Mucosa of rectum (tissue), 2 donors: ENCODE measurements at regions not wholly inside any gene's neighbourhood (a gene's known extent, or its start where the extent isn't known, plus 50 kb on each side); places are given as distances from the start of the nearest gene placed in this dataset.
"Not testable (repeated sequence)": the region's sequence is repeated elsewhere in the genome, so short reads cannot be mapped to it uniquely, and the experiment has no call there.

Experiments
- H3K27ac ChIP-seq, 2 donors: one replicate each; pipeline ENCODE4 v1.7.0; 2013; ENCODE audit warnings: inconsistent platforms in 2 of 2, low read depth in 2 of 2, low read length in 2 of 2
- H3K27me3 ChIP-seq, 2 donors: one replicate each; pipeline ENCODE4 v1.7.0; 2013; ENCODE audit warnings: low read length in 2 of 2; ENCODE audit not compliant: control insufficient read depth in 2 of 2, insufficient read depth in 2 of 2
- H3K36me3 ChIP-seq, 2 donors: one replicate each; pipeline ENCODE4 v1.7.0; 2013; ENCODE audit warnings: low read length in 2 of 2; ENCODE audit not compliant: control insufficient read depth in 2 of 2, insufficient read depth in 2 of 2
- H3K4me1 ChIP-seq, 2 donors: one replicate each; pipeline ENCODE4 v1.7.0; 2013; ENCODE audit warnings: low read length in 2 of 2, mild to moderate bottlenecking in 1 of 2; ENCODE audit not compliant: control insufficient read depth in 2 of 2, insufficient read depth in 2 of 2
- H3K4me3 ChIP-seq, 2 donors: one replicate each; pipeline ENCODE4 v1.7.0; 2013; ENCODE audit warnings: low read length in 2 of 2
- H3K9ac ChIP-seq, 2 donors: one replicate each; pipeline ENCODE4 v1.7.0; 2013; ENCODE audit warnings: low read length in 2 of 2, low read depth in 1 of 2, mild to moderate bottlenecking in 1 of 2
- H3K9me3 ChIP-seq, 2 donors: one replicate each; pipeline ENCODE4 v1.7.0; 2013; ENCODE audit warnings: low read length in 2 of 2; ENCODE audit not compliant: control insufficient read depth in 2 of 2
- donor health status: healthy.
- donor health status: Normal muscosa, but diverticular disease.

DNA sequence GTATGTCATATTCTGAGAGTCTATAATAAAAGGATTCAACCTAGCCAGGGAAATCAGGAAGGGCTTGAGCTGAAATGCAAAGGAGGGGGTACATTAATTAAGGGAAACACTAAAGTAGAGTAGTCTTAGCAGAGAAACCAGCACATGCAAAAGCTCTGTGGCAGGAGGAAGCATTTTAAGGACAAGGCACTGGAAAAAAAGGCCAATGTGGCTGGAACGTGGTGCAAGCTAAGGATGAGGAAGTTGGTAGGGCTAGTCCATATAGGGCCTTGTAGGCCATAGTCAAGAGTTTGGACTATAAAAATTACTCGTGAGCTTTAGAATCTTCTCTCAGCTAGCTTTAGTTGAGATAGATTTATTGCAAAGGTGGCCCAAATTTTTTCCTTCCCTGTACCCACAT lies 75.2 kb upstream of the TOP1 start:
- Histone ChIP-seq H3K9ac (no peak overlapping the region), H3K9me3 (no peaks in the 10 kb centered on the region), H3K36me3 (no peaks in the 10 kb centered on the region), H3K27ac (no peak overlapping the region), H3K4me3 (no peak overlapping the region), H3K4me1 (no peaks in the 10 kb centered on the region), H3K27me3 (peaks cover 4 to 13% of the 10 kb centered on the region in 2 donors)

GRCh38 chr20:40953856-40954255 lies 74.8 kb upstream of the TOP1 start:
- Histone ChIP-seq H3K4me3 (no peak overlapping the region), H3K36me3 (no peaks in the 10 kb centered on the region), H3K9me3 (no peaks in the 10 kb centered on the region), H3K27ac (no peak overlapping the region), H3K9ac (no peak overlapping the region), H3K27me3 (peaks cover 4 to 13% of the 10 kb centered on the region in 2 donors), H3K4me1 (no peaks in the 10 kb centered on the region)

- peaks cover 2 to 10% of the 10 kb centered on the region in 2 donors for H3K27me3 ChIP-seq
- no peaks in the 10 kb centered on the region for H3K9me3 ChIP-seq
- H3K36me3 ChIP-seq, result no peaks in the 10 kb centered on the region
- no peak overlapping the region for H3K4me3 ChIP-seq
- no peak overlapping the region for H3K9ac ChIP-seq
- no peak overlapping the region for H3K27ac ChIP-seq
- H3K4me1 ChIP-seq, result no peaks in the 10 kb centered on the region
Measured at GRCh38 chr20:40954521-40955165, 74.0 kb upstream of the TOP1 start.

DNA sequence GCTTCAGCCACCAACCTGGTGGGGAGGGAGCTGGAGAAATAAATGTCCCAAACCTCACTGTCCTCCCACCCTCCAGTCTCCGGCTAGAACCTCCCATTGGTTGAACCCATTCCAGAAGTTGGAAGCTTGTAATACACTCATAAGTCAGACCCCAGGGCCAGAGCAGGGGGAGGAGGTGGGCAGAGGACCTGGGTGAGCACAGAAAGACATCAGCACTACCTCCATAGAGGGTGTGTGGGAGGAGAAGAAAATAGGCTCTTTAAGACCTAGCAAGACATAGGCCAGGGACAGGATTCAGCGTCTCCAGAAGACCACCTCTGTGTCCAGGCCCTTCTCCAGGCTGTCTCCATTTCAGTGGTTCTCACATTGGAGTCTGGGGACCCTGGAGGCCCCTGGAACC lies 73.3 kb upstream of the TOP1 start:
- Histone ChIP-seq H3K27me3 (peaks cover 0 to 5% of the 10 kb centered on the region in 2 donors), H3K9ac (no peak overlapping the region), H3K36me3 (no peaks in the 10 kb centered on the region), H3K4me1 (no peaks in the 10 kb centered on the region), H3K9me3 (no peaks in the 10 kb centered on the region), H3K4me3 (no peak overlapping the region), H3K27ac (no peak overlapping the region)

DNA sequence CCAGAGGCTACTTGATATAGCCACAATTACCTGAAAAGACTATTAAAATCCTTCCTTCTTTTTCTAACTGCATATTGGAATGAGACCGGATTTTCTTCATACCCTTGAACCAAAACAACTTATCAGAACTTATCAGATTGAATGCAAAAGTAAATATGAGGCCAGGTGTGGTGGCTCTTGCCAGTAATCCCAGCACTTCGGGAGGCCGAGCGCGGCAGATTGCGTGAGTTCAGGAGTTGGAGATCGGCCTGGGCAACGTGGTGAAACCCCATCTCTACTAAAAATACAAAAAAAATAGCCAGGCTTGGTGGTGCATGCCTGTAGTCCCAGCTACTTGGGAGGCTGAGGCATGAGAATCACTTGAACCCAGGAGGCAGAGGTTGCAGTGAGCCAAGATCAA lies 72.8 kb upstream of the TOP1 start:
- not testable (repeated sequence) for H3K4me1 ChIP-seq, H3K9me3 ChIP-seq, H3K36me3 ChIP-seq, H3K27me3 ChIP-seq, H3K4me3 ChIP-seq, H3K27ac ChIP-seq, H3K9ac ChIP-seq

DNA sequence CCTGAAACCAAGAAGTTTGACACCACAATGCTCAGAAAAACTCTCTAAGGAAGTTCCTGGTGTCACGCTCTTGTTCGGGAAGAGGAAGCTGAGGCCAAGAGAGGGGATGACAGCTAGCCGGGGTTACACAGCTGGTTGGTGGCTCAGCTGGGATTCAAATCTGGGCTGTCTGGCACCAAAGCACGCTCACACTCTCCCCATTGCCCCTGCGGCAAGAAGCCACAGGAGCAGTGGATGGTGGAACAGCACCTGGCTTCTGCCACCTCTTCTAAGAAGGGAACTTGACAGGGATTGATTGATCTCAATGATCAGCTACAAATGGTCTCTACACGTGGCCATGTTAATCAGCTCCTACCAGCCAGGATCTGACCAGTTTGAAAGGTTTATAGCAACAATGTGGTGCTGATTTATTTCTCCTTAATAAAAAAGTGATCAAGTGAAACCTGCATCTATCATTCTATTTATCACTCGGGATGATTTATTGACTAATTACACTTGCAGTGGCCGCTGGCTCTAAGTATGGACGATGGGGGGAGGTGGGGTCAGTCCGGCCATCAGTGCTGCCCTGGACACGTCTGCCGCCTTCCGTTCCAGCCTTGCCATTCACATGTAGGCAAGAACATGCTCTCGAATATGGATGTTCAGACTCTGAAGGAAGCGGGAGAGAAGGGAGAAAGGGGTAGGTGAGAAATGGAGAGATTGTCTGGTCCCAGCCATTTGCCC lies 71.9 kb upstream of the TOP1 start:
- Histone ChIP-seq H3K9ac (no peak overlapping the region), H3K4me1 (no peaks in the 10 kb centered on the region), H3K36me3 (no peaks in the 10 kb centered on the region), H3K4me3 (no peak overlapping the region), H3K27ac (no peak overlapping the region), H3K27me3 (no peaks in the 10 kb centered on the region), H3K9me3 (no peaks in the 10 kb centered on the region)

- Histone ChIP-seq H3K9ac (no peak overlapping the region), H3K4me1 (no peaks in the 10 kb centered on the region), H3K27ac (no peak overlapping the region), H3K9me3 (no peaks in the 10 kb centered on the region), H3K27me3 (no peaks in the 10 kb centered on the region), H3K36me3 (no peaks in the 10 kb centered on the region), H3K4me3 (no peak overlapping the region)
Measured at GRCh38 chr20:40957265-40957760, 71.3 kb upstream of the TOP1 start.

- Histone ChIP-seq H3K27me3 (no peaks in the 10 kb centered on the region), H3K9ac (no peak overlapping the region), H3K27ac (no peak overlapping the region), H3K9me3 (no peaks in the 10 kb centered on the region), H3K4me1 (peaks cover 0 to 3% of the 10 kb centered on the region in 2 donors), H3K4me3 (no peak overlapping the region), H3K36me3 (no peaks in the 10 kb centered on the region)
Measured at GRCh38 chr20:40958598-40958997, 70.0 kb upstream of the TOP1 start.

GRCh38 chr20:40959325-40960092 lies 69.1 kb upstream of the TOP1 start:
- Histone ChIP-seq H3K27ac (no peak overlapping the region), H3K9ac (no peak overlapping the region), H3K9me3 (no peaks in the 10 kb centered on the region), H3K27me3 (no peaks in the 10 kb centered on the region), H3K36me3 (no peaks in the 10 kb centered on the region), H3K4me1 (peaks cover 0 to 3% of the 10 kb centered on the region in 2 donors), H3K4me3 (no peak overlapping the region)

DNA sequence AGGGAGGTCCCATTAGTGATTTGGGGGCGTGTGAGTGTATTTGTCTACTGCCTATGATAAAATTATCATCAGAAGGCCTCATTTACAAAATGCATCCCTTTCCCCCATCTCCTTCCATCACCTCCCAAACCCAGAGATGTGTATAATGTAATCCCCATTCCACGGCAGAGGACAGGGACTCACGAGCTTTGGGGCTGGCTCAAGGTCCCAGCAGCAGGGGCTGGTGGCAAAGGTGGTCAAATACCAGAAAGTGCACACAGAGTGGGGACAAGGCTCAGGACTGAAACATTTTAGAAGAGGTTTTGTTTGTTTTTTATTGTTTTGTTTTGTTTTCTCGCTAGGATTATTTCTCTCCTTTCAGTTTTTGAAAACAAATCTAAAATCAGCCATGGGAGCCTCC lies 68.5 kb upstream of the TOP1 start:
- peaks cover 0 to 3% of the 10 kb centered on the region in 2 donors for H3K4me1 ChIP-seq
- no peaks in the 10 kb centered on the region for H3K27me3 ChIP-seq
- H3K4me3 ChIP-seq, result no peak overlapping the region
- no peak overlapping the region for H3K9ac ChIP-seq
- no peaks in the 10 kb centered on the region for H3K36me3 ChIP-seq
- no peak overlapping the region for H3K27ac ChIP-seq
- no peaks in the 10 kb centered on the region for H3K9me3 ChIP-seq
